Right atrium auricular region (tissue), 2 donors: ENCODE measurements at regions not wholly inside any gene's neighbourhood (a gene's known extent, or its start where the extent isn't known, plus 50 kb on each side); places are given as distances from the start of the nearest gene placed in this dataset.

Experiments
- DNase-seq: peaks from one replicate; pipeline ENCODE4 v3.0.0-alpha.2; 2019; ENCODE audit warnings: low spot score
- H3K27ac ChIP-seq, 2 donors: fragments of 200-600 bp; sonication (generic); 1 replicate in 1 of 2; 2 replicates in 1 of 2; pipeline ENCODE4 v1.5.1; 2016 to 2019
- H3K27me3 ChIP-seq, 2 donors: fragments of 200-600 bp; sonication (generic); one replicate each; pipeline versions ENCODE4 v1.5.1 to v1.6.0; 2017 to 2019
- H3K36me3 ChIP-seq: fragments of 200-600 bp; sonication (generic); one replicate; pipeline ENCODE4 v1.5.1; 2016
- H3K4me1 ChIP-seq, 2 donors: fragments of 200-600 bp; sonication (generic); one replicate each; pipeline versions ENCODE4 v1.5.1 to v1.6.0; 2017 to 2019
- H3K4me3 ChIP-seq, 2 donors: fragments of 200-600 bp; sonication (generic); 1 replicate in 1 of 2; 2 replicates in 1 of 2; pipeline ENCODE4 v1.5.1; 2017 to 2019; ENCODE audit warnings: mild to moderate bottlenecking in 1 of 2, moderate library complexity in 1 of 2
- H3K9me3 ChIP-seq, 2 donors: fragments of 200-600 bp; sonication (generic); one replicate each; pipeline ENCODE4 v1.5.1; 2019
- CTCF ChIP-seq, 2 donors: fragments of 200-600 bp; sonication (generic); IDR thresholded peaks; one replicate each; pipeline ENCODE4 v1.5.1; 2019; ENCODE audit warnings: antibody characterized with exemption in 2 of 2

GRCh38 chr5:59988396-59988795 is 94.9 kb upstream of the PDE4D start:
- TF ChIP-seq CTCF (IDR thresholded peaks at IDR 0.05) = no peak

GRCh38 chr5:59976342-59976741 is 82.8 kb upstream of the PDE4D start:
- no peaks in the 10 kb centered on the region for H3K36me3 ChIP-seq
- no peak for TF ChIP-seq CTCF (IDR thresholded peaks at IDR 0.05)
- no peak for DNase-seq

More at GRCh38 chr5:59988396-59988795, 94.9 kb upstream of the PDE4D start:
- no peak for DNase-seq
- Histone ChIP-seq H3K36me3 (no peaks in the 10 kb centered on the region), H3K27me3 (no peaks in the 10 kb centered on the region), H3K4me3 (no peak overlapping the region), H3K4me1 (no peaks in the 10 kb centered on the region), H3K9me3 (no peaks in the 10 kb centered on the region), H3K27ac (no peak overlapping the region)

GRCh38 chr5:59972043-59972442 is 78.5 kb upstream of the PDE4D start:
- TF ChIP-seq CTCF (IDR thresholded peaks at IDR 0.05) = no peak
- H3K4me3 ChIP-seq = no peak overlapping the region
- H3K9me3 ChIP-seq = no peaks in the 10 kb centered on the region
- H3K27me3 ChIP-seq = no peaks in the 10 kb centered on the region
- no peak for DNase-seq
- H3K4me1 ChIP-seq = no peaks in the 10 kb centered on the region
- H3K36me3 ChIP-seq = no peaks in the 10 kb centered on the region
- H3K27ac ChIP-seq = no peak overlapping the region

More at GRCh38 chr5:59976342-59976741, 82.8 kb upstream of the PDE4D start:
- Histone ChIP-seq H3K4me3 (no peak overlapping the region), H3K9me3 (no peaks in the 10 kb centered on the region), H3K27ac (no peak overlapping the region), H3K4me1 (no peaks in the 10 kb centered on the region), H3K27me3 (no peaks in the 10 kb centered on the region)

- H3K4me1 ChIP-seq = no peaks in the 10 kb centered on the region
- no peak for TF ChIP-seq CTCF (IDR thresholded peaks at IDR 0.05)
- DNase-seq = no peak
- H3K27me3 ChIP-seq = no peaks in the 10 kb centered on the region
- H3K27ac ChIP-seq = no peak overlapping the region
- H3K9me3 ChIP-seq = no peaks in the 10 kb centered on the region
- H3K36me3 ChIP-seq = no peaks in the 10 kb centered on the region
- H3K4me3 ChIP-seq = no peak overlapping the region
Measured at GRCh38 chr5:59959330-59959729, 65.8 kb upstream of the PDE4D start.

GRCh38 chr5:59956130-59956783 is 62.7 kb upstream of the PDE4D start:
- no peak overlapping the region for H3K4me3 ChIP-seq
- H3K27me3 ChIP-seq = no peaks in the 10 kb centered on the region
- no peak overlapping the region for H3K27ac ChIP-seq
- H3K36me3 ChIP-seq = no peaks in the 10 kb centered on the region
- no peak for DNase-seq
- no peak for TF ChIP-seq CTCF (IDR thresholded peaks at IDR 0.05)
- H3K4me1 ChIP-seq = no peaks in the 10 kb centered on the region
- H3K9me3 ChIP-seq = no peaks in the 10 kb centered on the region

GRCh38 chr5:59955241-59955640 is 61.7 kb upstream of the PDE4D start:
- no peaks in the 10 kb centered on the region for H3K27me3 ChIP-seq
- no peak for TF ChIP-seq CTCF (IDR thresholded peaks at IDR 0.05)
- no peaks in the 10 kb centered on the region for H3K9me3 ChIP-seq
- no peak overlapping the region for H3K4me3 ChIP-seq
- no peak overlapping the region for H3K27ac ChIP-seq
- no peaks in the 10 kb centered on the region for H3K4me1 ChIP-seq
- no peaks in the 10 kb centered on the region for H3K36me3 ChIP-seq
- no peak for DNase-seq
